OCI-LY1 (cell line): ENCODE measurements at regions not wholly inside any gene's neighbourhood (a gene's known extent, or its start where the extent isn't known, plus 50 kb on each side); places are given as distances from the start of the nearest gene placed in this dataset.

Experiments used
- EZH2 ChIP-seq: fragments of 200-600 bp; sonication (generic), shearing (Covaris generic); IDR thresholded peaks from 2 replicates; pipeline ENCODE4 v1.8.0; 2017; ENCODE audit warnings: borderline replicate concordance, mixed run types, mild to moderate bottlenecking, antibody characterized with exemption, low read length, moderate library complexity, mixed read lengths
- TF ChIP-seq, protein P1 (sequence below): fragments of 200-600 bp; sonication (generic), shearing (Covaris generic); IDR thresholded peaks from 2 replicates; pipeline ENCODE4 v1.5.1; 2017; ENCODE audit warnings: mild to moderate bottlenecking, antibody characterized with exemption, low read length, moderate library complexity, mixed read lengths

GRCh38 chr5:120923026-120923425 lies 458.9 kb downstream of the PRR16 start:
- TF ChIP-seq, protein P1, sequence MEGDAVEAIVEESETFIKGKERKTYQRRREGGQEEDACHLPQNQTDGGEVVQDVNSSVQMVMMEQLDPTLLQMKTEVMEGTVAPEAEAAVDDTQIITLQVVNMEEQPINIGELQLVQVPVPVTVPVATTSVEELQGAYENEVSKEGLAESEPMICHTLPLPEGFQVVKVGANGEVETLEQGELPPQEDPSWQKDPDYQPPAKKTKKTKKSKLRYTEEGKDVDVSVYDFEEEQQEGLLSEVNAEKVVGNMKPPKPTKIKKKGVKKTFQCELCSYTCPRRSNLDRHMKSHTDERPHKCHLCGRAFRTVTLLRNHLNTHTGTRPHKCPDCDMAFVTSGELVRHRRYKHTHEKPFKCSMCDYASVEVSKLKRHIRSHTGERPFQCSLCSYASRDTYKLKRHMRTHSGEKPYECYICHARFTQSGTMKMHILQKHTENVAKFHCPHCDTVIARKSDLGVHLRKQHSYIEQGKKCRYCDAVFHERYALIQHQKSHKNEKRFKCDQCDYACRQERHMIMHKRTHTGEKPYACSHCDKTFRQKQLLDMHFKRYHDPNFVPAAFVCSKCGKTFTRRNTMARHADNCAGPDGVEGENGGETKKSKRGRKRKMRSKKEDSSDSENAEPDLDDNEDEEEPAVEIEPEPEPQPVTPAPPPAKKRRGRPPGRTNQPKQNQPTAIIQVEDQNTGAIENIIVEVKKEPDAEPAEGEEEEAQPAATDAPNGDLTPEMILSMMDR = no peak
- no peak for TF ChIP-seq EZH2
